NCI-H526 (cell line): ENCODE measurements at regions not wholly inside any gene's neighbourhood (a gene's known extent, or its start where the extent isn't known, plus 50 kb on each side); places are given as distances from the start of the nearest gene placed in this dataset.

Experiments
- DNase-seq, 2 experiments: peaks; one replicate each; lab custom pipeline; 2025; lab: John Stamatoyannopoulos, UW

GRCh38 chr1:103250441-103250861 is 142.1 kb upstream of the COL11A1 start:
- no peak for DNase-seq

- DNase-seq: no peak
These were observed 140.2 kb upstream of the COL11A1 start for GRCh38 chr1:103248417-103249102.

GRCh38 chr1:103247517-103247916 is 139.2 kb upstream of the COL11A1 start:
- no peak for DNase-seq

GRCh38 chr1:103243481-103243880 is 135.2 kb upstream of the COL11A1 start:
- no peak for DNase-seq

GRCh38 chr1:103239034-103239433 is 130.7 kb upstream of the COL11A1 start:
- DNase-seq: no peak

- no peak for DNase-seq
These were observed 121.7 kb upstream of the COL11A1 start for GRCh38 chr1:103230061-103230460.

GRCh38 chr1:103220631-103221041 is 112.3 kb upstream of the COL11A1 start:
- no peak for DNase-seq

GRCh38 chr1:103218821-103219220 is 110.5 kb upstream of the COL11A1 start:
- no peak for DNase-seq

- DNase-seq: no peak
These were observed 110.0 kb upstream of the COL11A1 start for GRCh38 chr1:103218369-103218768.

- DNase-seq: no peak
These were observed 102.8 kb upstream of the COL11A1 start for GRCh38 chr1:103211073-103211472.

GRCh38 chr1:103208844-103209243 is 100.5 kb upstream of the COL11A1 start:
- no peak for DNase-seq

GRCh38 chr1:103199001-103199400 is 90.7 kb upstream of the COL11A1 start:
- DNase-seq: no peak

GRCh38 chr1:103198076-103198475 is 89.8 kb upstream of the COL11A1 start:
- DNase-seq: no peak

- no peak for DNase-seq
These were observed 88.9 kb upstream of the COL11A1 start for GRCh38 chr1:103197216-103197615.

- no peak for DNase-seq
These were observed 86.7 kb upstream of the COL11A1 start for GRCh38 chr1:103194984-103195383.

- DNase-seq: no peak
These were observed 85.7 kb upstream of the COL11A1 start for GRCh38 chr1:103194060-103194459.

GRCh38 chr1:103191327-103191726 is 83.0 kb upstream of the COL11A1 start:
- DNase-seq: no peak

- no peak for DNase-seq
These were observed 82.4 kb upstream of the COL11A1 start for GRCh38 chr1:103190766-103191165.

GRCh38 chr1:103187673-103188072 is 79.4 kb upstream of the COL11A1 start:
- DNase-seq: no peak

GRCh38 chr1:103180660-103181059 is 72.3 kb upstream of the COL11A1 start:
- DNase-seq: peak in 1 of 2 experiments; percentile 6

GRCh38 chr1:103177108-103177775 is 68.9 kb upstream of the COL11A1 start:
- no peak for DNase-seq

- DNase-seq: no peak
These were observed 62.8 kb upstream of the COL11A1 start for GRCh38 chr1:103171041-103171590.

- no peak for DNase-seq
These were observed 62.3 kb upstream of the COL11A1 start for GRCh38 chr1:103170609-103171008.
